Erythroblast (primary cell): ENCODE measurements at regions not wholly inside any gene's neighbourhood (a gene's known extent, or its start where the extent isn't known, plus 50 kb on each side); places are given as distances from the start of the nearest gene placed in this dataset.
A peak's percentile ranks its signal among the peaks of the same experiment; 100 is the strongest.

Source experiments
- DNase-seq, 2 experiments: peaks; one replicate each; lab custom pipeline; 2025; lab: John Stamatoyannopoulos, UW
- GATA1 ChIP-seq: IDR thresholded peaks from 2 replicates; pipeline ENCODE4 v1.6.1; 2011; ENCODE audit warnings: low read depth, mild to moderate bottlenecking, control low read depth, low read length, moderate library complexity
- POLR2A ChIP-seq: IDR thresholded peaks from 2 replicates; pipeline ENCODE4 v1.6.1; 2011; ENCODE audit warnings: mild to moderate bottlenecking, low read length

- no peak for DNase-seq
- TF ChIP-seq POLR2A: no peak
- no peak for TF ChIP-seq GATA1
These were observed 299.0 kb downstream of the FBXO15 start for GRCh38 chr18:73848656-73849055.

DNA sequence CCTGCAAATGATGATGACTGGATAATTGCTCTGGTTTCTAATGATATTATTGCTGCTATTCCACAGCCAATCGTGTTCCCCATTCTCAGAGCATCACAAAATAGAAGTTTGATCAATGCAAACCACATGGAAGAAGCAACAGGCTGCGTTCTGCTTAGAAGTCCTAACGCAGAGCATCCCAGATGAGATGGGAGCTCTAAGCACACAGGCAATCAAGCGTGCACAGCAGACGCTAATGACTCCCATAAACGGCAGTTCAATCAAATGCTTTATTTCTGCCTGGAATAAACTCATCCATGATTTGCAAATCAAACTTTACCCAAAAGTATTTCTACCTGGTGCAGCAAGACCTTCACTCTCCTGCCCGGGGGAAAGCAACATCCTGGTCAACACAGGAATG lies 304.2 kb downstream of the FBXO15 start:
- DNase-seq: no peak
- TF ChIP-seq GATA1 (no peak), POLR2A (no peak)

DNA sequence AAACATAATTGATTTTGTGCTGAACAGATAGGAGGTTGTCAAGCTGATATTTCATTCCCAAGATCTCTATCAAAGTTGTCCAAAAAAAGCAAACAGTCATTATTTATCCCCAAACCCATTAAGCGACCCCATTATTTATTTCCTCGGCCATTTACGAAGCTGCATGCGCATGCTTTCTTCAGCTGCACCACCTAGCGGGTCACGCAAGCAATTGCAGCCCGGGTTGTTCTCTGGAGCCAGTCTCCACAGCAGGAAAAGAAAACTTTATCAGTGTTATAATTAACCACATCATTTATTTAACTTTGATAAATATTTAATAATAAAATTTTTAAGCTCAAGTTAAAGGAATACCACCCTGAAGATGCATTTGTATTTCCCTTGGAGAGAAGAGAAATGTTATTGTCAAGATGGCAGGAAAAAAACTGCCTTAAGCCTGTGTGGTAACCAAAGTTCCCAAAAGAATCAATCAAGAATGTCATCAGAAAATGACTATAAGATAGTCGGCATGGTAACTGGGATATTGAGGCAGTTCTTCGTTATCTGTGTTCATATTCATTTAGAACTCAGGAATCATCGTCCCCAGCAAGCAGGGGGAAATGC lies 304.7 kb downstream of the FBXO15 start:
- peak; percentile 54 to 71 for DNase-seq
- TF ChIP-seq POLR2A (no peak), GATA1 (no peak)

GRCh38 chr18:73841661-73842060 lies 306.0 kb downstream of the FBXO15 start:
- DNase-seq: no peak
- TF ChIP-seq POLR2A (no peak), GATA1 (no peak)

DNA sequence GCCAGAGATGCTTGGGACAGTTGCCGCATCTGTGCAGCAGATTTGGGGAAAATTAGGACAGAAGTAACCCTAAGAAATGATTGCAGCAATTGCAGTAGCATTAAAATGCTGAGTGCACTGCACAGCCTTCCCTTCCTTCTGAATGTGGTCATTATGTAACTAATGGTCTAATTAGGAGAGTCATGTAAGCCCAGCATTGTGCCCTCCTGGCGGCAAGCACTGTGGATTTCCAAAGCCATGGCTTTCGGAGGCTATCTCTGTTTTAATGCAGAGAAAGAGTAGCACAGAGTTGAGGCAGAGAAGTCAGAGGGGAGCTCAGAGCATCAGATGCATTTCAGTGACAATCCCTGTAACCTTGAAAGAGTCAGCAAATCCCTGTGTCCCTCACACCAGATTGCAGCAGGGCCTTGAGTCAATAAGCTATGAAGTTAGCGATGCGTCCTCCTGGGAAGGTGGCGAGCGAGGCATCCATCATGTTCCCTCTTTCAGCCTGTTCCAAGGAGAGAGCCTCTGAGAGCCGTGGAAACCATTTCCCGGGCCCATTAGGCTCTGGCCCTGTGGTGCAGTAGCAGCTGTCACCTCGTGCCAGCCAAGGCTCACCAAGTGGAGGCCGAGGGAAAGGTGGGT lies 307.2 kb downstream of the FBXO15 start:
- TF ChIP-seq POLR2A (no peak), GATA1 (no peak)

GRCh38 chr18:73839441-73839840 lies 308.2 kb downstream of the FBXO15 start:
- DNase-seq: no peak

More for the DNA sequence above, 307.2 kb downstream of the FBXO15 start:
- DNase-seq: no peak

DNA sequence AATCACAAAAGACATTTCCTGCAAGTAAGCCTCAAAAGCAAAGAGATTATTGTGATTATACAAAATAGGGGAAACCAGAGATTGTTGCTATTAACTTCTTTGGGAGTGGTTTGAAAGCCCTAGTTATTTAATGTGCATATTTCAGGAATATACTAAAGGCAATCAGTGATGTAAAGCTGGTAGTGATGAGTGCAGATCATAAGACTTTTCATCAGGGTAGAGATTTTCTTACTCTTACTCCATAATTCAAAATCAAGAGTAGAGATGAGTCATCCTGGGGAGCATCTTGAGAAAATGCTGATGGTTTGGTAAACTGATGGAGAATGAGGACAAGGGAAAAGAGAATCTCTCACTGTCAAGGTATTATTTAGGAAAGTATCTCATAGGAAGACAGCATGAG lies 309.5 kb downstream of the FBXO15 start:
- no peak for DNase-seq
- no peak for TF ChIP-seq POLR2A
- TF ChIP-seq GATA1: no peak

More at GRCh38 chr18:73839441-73839840, 308.2 kb downstream of the FBXO15 start:
- TF ChIP-seq POLR2A (no peak), GATA1 (no peak)

DNA sequence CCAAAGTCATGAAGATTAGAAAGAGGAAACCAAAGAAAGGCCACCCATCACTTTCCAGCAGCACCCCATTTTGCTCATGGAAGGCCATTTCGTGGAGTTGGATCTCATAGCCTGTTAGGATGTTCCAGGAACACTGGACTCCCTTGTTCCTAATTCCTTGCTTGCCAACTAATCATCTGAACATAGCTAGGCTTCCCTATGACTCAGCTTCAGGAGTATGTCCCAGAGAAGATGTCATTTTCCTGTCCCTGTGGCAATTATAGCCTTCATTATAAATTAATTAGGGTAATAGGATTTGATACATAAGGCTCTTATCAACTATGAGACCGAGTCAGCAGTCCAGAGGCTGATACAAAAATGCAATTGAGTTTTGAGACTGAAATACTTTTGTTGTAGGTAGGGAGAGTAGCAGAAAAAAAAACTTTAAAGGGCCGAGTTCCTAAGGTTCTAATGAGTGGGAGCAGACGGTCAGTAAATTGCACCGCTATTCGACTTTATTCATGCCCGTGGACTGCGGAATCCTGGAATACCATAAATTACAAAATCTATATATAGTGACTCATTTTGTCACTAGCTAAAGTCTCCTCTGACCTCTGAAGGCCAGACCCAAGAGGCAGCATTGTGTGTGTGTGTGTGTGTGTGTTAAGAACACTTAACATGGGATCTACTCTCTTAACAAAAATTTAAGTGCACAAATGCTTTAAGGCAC lies 311.8 kb downstream of the FBXO15 start:
- TF ChIP-seq POLR2A (no peak), GATA1 (no peak)
- DNase-seq: no peak

- TF ChIP-seq GATA1 (no peak), POLR2A (no peak)
- DNase-seq: no peak
These were observed 312.6 kb downstream of the FBXO15 start for GRCh38 chr18:73835039-73835438.

DNA sequence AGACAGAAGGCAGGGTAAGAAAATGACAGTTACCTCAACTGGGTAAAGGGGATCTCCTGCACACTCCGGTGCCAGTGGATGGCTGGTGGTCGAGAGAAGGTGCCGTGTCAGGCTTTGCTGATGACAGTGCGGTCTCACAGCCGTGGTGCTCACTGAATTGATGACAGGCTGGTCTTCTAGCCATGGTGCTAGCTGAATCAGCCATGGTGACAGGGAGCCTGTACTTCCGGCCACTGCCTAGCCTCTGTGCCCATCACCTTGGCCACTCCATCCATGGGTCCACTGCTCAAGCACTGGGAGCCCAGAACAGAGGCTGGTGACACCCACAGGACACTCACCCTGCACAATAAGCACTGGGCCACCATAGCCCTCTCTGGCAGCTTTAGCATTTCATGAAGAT lies 315.9 kb downstream of the FBXO15 start:
- TF ChIP-seq GATA1: no peak
- no peak for TF ChIP-seq POLR2A
- DNase-seq: no peak

DNA sequence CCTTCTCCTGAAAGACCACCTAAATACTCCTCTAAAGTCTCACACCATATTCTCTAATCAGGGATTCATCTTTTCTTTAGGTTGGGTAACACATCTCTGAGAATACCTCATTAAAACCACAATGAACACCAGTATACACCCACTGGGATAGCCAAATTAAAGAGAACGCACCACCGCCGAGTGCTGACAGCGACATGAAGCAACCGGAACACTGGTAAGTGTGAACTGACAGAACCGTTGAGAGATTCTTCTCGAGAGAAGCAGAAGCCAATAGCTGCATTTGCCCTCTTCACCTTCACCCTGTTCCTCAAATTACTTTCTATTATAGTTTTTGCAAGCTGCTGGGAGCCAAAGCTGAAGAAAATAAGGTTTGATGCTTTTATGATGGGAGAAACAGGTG lies 318.5 kb downstream of the FBXO15 start:
- no peak for DNase-seq
- TF ChIP-seq GATA1: no peak
- no peak for TF ChIP-seq POLR2A

GRCh38 chr18:73827801-73828200 lies 319.8 kb downstream of the FBXO15 start:
- TF ChIP-seq POLR2A: no peak
- DNase-seq: no peak

DNA sequence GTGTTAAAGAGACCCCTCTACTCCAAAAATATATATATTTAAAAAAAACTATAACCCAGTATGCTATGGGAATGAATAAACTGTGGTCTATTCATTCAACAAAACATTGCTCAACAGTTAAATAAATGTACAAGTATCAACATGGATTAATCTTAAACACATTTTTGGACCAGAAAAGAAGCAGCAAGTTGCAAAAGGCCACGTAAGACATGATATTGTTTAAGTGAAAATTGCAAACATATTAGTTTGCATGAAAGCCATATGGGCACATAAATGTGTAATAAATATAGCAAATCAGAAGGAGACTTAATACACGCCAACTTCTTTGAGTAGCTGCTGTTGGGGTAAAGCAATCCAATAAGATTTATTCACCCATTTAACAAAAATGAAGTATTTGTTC lies 321.5 kb downstream of the FBXO15 start:
- TF ChIP-seq POLR2A: no peak
- TF ChIP-seq GATA1: no peak
- no peak for DNase-seq

GRCh38 chr18:73824671-73825070 lies 323.0 kb downstream of the FBXO15 start:
- DNase-seq: no peak
- no peak for TF ChIP-seq POLR2A
- TF ChIP-seq GATA1: no peak
